ENCODE measurements at regions not wholly inside any gene's neighbourhood (a gene's known extent, or its start where the extent isn't known, plus 50 kb on each side); places are given as distances from the start of the nearest gene placed in this dataset.

DNA sequence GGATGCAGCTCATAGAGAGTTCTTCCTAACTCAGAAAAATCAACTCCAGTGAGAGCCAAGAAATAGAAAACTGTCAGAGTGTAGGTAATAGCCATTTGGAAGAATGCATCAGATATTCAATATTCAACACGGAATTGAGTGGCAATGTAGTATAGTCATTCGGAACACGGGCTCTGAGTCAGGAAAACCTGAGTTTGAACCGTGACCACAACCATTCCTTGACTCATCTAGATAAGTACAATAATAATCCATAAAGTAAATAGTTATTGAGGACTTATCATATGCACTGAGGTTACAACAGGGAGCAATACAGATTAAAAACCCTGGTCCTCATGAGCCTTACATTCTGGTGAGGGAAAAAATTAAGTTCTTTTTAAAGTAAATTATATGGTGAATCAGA, 62.6 kb upstream of the PHF21A start:
- TF ChIP-seq, protein P1, sequence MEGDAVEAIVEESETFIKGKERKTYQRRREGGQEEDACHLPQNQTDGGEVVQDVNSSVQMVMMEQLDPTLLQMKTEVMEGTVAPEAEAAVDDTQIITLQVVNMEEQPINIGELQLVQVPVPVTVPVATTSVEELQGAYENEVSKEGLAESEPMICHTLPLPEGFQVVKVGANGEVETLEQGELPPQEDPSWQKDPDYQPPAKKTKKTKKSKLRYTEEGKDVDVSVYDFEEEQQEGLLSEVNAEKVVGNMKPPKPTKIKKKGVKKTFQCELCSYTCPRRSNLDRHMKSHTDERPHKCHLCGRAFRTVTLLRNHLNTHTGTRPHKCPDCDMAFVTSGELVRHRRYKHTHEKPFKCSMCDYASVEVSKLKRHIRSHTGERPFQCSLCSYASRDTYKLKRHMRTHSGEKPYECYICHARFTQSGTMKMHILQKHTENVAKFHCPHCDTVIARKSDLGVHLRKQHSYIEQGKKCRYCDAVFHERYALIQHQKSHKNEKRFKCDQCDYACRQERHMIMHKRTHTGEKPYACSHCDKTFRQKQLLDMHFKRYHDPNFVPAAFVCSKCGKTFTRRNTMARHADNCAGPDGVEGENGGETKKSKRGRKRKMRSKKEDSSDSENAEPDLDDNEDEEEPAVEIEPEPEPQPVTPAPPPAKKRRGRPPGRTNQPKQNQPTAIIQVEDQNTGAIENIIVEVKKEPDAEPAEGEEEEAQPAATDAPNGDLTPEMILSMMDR (IDR thresholded peaks at IDR 0.05; ENCODE audit: control extremely low read depth, extremely low read depth, low read depth, missing control alignments) = no peak
- POLR2A ChIA-PET = no interaction called here
- CTCF ChIA-PET = interaction anchor here (1.1 to 1.5 kb wide), 2 partner anchors 14 to 30 kb away, joined by 4 to 5 read pairs; no protein-coding TSS in a partner anchor
- no peak for DNase-seq (ENCODE audit: extremely low spot score)

DNA sequence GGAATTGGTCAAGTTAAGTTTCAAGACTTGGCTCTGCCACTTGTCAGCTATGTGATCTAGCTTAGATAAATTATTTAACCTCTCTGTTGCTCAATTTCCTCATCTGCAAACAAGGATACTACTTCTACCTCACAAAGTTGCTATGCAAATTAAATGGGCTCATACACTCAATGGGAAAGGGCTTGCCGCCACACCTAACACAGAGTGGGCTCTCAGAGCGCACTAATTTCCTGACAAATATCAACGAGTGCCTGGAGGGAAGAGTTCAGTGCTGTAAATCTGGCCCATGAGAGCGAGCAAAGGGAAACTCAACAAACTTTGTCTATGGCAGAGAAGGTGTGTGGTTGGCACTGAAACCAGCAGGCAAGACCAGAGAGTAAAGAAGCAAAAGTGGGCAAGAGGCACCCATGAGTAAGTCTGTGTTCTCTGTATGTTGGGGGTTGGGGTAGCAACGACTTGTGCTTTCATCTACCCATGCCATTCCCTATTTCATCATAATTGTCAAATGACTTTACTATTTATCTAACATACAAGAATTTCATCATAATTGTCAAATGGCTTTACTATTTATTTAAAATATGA, 60.7 kb upstream of the PHF21A start:
- TF ChIP-seq, protein P1 (IDR thresholded peaks at IDR 0.05; ENCODE audit: control extremely low read depth, extremely low read depth, low read depth, missing control alignments) = no peak
- no peak for DNase-seq (ENCODE audit: extremely low spot score)
- POLR2A ChIA-PET = no interaction called here
- CTCF ChIA-PET = no interaction called here

DNA sequence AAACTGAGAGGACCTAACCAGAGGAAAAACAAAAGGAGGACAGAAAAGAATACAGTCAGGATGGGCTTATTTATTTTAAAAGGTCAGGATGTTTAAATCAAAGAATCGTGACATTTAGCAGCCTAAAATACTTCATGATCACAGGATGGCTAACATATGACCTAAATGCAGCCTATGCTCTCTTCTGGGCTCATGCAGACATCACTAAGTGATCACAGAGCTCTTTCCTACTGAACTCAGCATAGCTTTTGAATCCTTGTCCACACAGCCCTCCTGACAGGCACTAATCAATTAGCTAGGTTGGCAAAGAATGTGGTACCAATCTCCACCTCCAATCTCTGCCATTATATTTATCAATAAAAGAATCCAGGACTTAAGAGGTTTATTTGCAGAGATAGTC, 60.1 kb upstream of the PHF21A start:
- TF ChIP-seq, protein P1 (IDR thresholded peaks at IDR 0.05; ENCODE audit: control extremely low read depth, extremely low read depth, low read depth, missing control alignments) = no peak
- POLR2A ChIA-PET = no interaction called here
- CTCF ChIA-PET = no interaction called here
- DNase-seq (ENCODE audit: extremely low spot score) = no peak

DNA sequence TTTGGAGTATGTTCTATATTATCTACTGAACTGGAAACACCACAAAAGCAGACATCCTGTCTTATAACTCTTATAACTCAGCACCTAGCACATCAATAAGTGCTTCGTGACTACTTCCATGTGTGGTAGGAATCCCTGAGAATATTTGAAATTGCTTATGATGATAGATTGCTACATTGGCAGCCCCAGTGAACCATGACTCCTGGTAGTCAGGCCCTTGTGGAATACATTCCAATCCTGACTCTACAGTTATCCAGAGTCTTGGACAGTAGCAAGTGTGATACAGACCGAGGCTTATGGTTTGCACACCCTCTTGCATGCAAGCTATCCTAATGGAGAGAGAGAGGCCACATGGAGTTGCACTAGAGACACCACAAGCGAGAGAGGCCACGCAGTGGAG, 59.5 kb upstream of the PHF21A start:
- TF ChIP-seq, protein P1 (IDR thresholded peaks at IDR 0.05; ENCODE audit: control extremely low read depth, extremely low read depth, low read depth, missing control alignments) = no peak
- CTCF ChIA-PET = no interaction called here
- no peak for DNase-seq (ENCODE audit: extremely low spot score)
- POLR2A ChIA-PET = no interaction called here

- TF ChIP-seq, protein P1 (IDR thresholded peaks at IDR 0.05; ENCODE audit: control extremely low read depth, extremely low read depth, low read depth, missing control alignments) = no peak
- ChIA-PET POLR2A (no interaction called here), CTCF (no interaction called here)
- no peak for DNase-seq (ENCODE audit: extremely low spot score)
These were observed 57.3 kb upstream of the PHF21A start for GRCh38 chr11:46178513-46178912.

- DNase-seq (ENCODE audit: extremely low spot score) = no peak
- TF ChIP-seq, protein P1 (IDR thresholded peaks at IDR 0.05; ENCODE audit: control extremely low read depth, extremely low read depth, low read depth, missing control alignments) = no peak
- ChIA-PET CTCF (no interaction called here), POLR2A (no interaction called here)
These were observed 55.2 kb upstream of the PHF21A start for GRCh38 chr11:46176421-46176820.

All from GM10248 (cell line).